Duodenal mucosa (tissue), 2 donors: ENCODE measurements at regions not wholly inside any gene's neighbourhood (a gene's known extent, or its start where the extent isn't known, plus 50 kb on each side); places are given as distances from the start of the nearest gene placed in this dataset.
"Not testable (repeated sequence)": the region's sequence is repeated elsewhere in the genome, so short reads cannot be mapped to it uniquely, and the experiment has no call there.

Experiments
- H3K27ac ChIP-seq: one replicate; pipeline ENCODE4 v1.7.0; 2013; ENCODE audit warnings: low read depth, low read length
- H3K27me3 ChIP-seq, 2 donors: one replicate each; pipeline ENCODE4 v1.7.0; 2013; ENCODE audit warnings: low read length in 2 of 2, control low read depth in 1 of 2; ENCODE audit not compliant: insufficient read depth in 2 of 2, control insufficient read depth in 1 of 2
- H3K36me3 ChIP-seq, 2 donors: one replicate each; pipeline ENCODE4 v1.7.0; 2013; ENCODE audit warnings: low read length in 2 of 2, control low read depth in 1 of 2; ENCODE audit not compliant: insufficient read depth in 2 of 2, control insufficient read depth in 1 of 2
- H3K4me1 ChIP-seq, 2 donors: one replicate each; pipeline ENCODE4 v1.7.0; 2013; ENCODE audit warnings: low read length in 2 of 2, control low read depth in 1 of 2; ENCODE audit not compliant: insufficient read depth in 2 of 2, control insufficient read depth in 1 of 2
- H3K4me3 ChIP-seq, 2 donors: one replicate each; pipeline ENCODE4 v1.7.0; 2013; ENCODE audit warnings: low read length in 2 of 2, low read depth in 1 of 2
- H3K9ac ChIP-seq, 2 donors: one replicate each; pipeline ENCODE4 v1.7.0; 2013; ENCODE audit warnings: low read length in 2 of 2, low read depth in 1 of 2
- H3K9me3 ChIP-seq, 2 donors: one replicate each; pipeline ENCODE4 v1.7.0; 2013; ENCODE audit warnings: low read length in 2 of 2, control low read depth in 1 of 2; ENCODE audit not compliant: control insufficient read depth in 1 of 2

- Histone ChIP-seq H3K9me3 (no peaks in the 10 kb centered on the region), H3K27ac (no peak overlapping the region), H3K9ac (no peak overlapping the region), H3K4me3 (no peak overlapping the region), H3K4me1 (no peaks in the 10 kb centered on the region), H3K36me3 (no peaks in the 10 kb centered on the region), H3K27me3 (no peaks in the 10 kb centered on the region)
Measured at GRCh38 chr4:126906466-126906865, 726.3 kb upstream of the INTU start.

- Histone ChIP-seq H3K4me3 (no peak overlapping the region), H3K27ac (no peak overlapping the region), H3K27me3 (no peaks in the 10 kb centered on the region), H3K9me3 (no peaks in the 10 kb centered on the region), H3K4me1 (no peaks in the 10 kb centered on the region), H3K36me3 (no peaks in the 10 kb centered on the region), H3K9ac (no peak overlapping the region)
Measured at GRCh38 chr4:126907389-126907788, 725.4 kb upstream of the INTU start.

- no peaks in the 10 kb centered on the region for H3K36me3 ChIP-seq
- H3K9ac ChIP-seq: no peak overlapping the region
- H3K4me3 ChIP-seq: no peak overlapping the region
- H3K4me1 ChIP-seq: no peaks in the 10 kb centered on the region
- no peaks in the 10 kb centered on the region for H3K27me3 ChIP-seq
- no peak overlapping the region for H3K27ac ChIP-seq
- H3K9me3 ChIP-seq: no peaks in the 10 kb centered on the region
Measured at GRCh38 chr4:126916049-126916625, 716.6 kb upstream of the INTU start.

- H3K27me3 ChIP-seq: no peaks in the 10 kb centered on the region
- no peak overlapping the region for H3K27ac ChIP-seq
- H3K4me1 ChIP-seq: no peaks in the 10 kb centered on the region
- H3K9ac ChIP-seq: no peak overlapping the region
- H3K36me3 ChIP-seq: no peaks in the 10 kb centered on the region
- no peak overlapping the region for H3K4me3 ChIP-seq
- no peaks in the 10 kb centered on the region for H3K9me3 ChIP-seq
Measured at GRCh38 chr4:126916626-126917140, 716.1 kb upstream of the INTU start.

- not testable (repeated sequence) for H3K9me3 ChIP-seq, H3K27ac ChIP-seq, H3K9ac ChIP-seq, H3K4me3 ChIP-seq, H3K36me3 ChIP-seq, H3K27me3 ChIP-seq, H3K4me1 ChIP-seq
Measured at GRCh38 chr4:126922328-126922938, 710.3 kb upstream of the INTU start.

- H3K27me3 ChIP-seq: no peaks in the 10 kb centered on the region
- peaks cover 0 to 2% of the 10 kb centered on the region in 2 donors for H3K9me3 ChIP-seq
- H3K9ac ChIP-seq: no peak overlapping the region
- H3K36me3 ChIP-seq: no peaks in the 10 kb centered on the region
- no peak overlapping the region for H3K4me3 ChIP-seq
- no peak overlapping the region for H3K27ac ChIP-seq
- no peaks in the 10 kb centered on the region for H3K4me1 ChIP-seq
Measured at GRCh38 chr4:126924237-126924636, 708.5 kb upstream of the INTU start.

GRCh38 chr4:126930059-126930458, 702.7 kb upstream of the INTU start:
- not testable (repeated sequence) for H3K4me1 ChIP-seq, H3K9ac ChIP-seq, H3K27ac ChIP-seq, H3K27me3 ChIP-seq, H3K4me3 ChIP-seq, H3K36me3 ChIP-seq, H3K9me3 ChIP-seq

GRCh38 chr4:126935801-126936200, 697.0 kb upstream of the INTU start:
- no peaks in the 10 kb centered on the region for H3K36me3 ChIP-seq
- H3K9me3 ChIP-seq: no peaks in the 10 kb centered on the region
- H3K4me1 ChIP-seq: no peaks in the 10 kb centered on the region
- no peak overlapping the region for H3K27ac ChIP-seq
- no peaks in the 10 kb centered on the region for H3K27me3 ChIP-seq
- no peak overlapping the region for H3K4me3 ChIP-seq
- H3K9ac ChIP-seq: no peak overlapping the region

GRCh38 chr4:126937342-126937741, 695.4 kb upstream of the INTU start:
- Histone ChIP-seq H3K4me3 (no peak overlapping the region), H3K4me1 (no peaks in the 10 kb centered on the region), H3K9ac (no peak overlapping the region), H3K36me3 (no peaks in the 10 kb centered on the region), H3K9me3 (no peaks in the 10 kb centered on the region), H3K27ac (no peak overlapping the region), H3K27me3 (no peaks in the 10 kb centered on the region)

- Histone ChIP-seq H3K27me3 (no peaks in the 10 kb centered on the region), H3K9ac (no peak overlapping the region), H3K36me3 (no peaks in the 10 kb centered on the region), H3K9me3 (no peaks in the 10 kb centered on the region), H3K27ac (no peak overlapping the region), H3K4me3 (no peak overlapping the region), H3K4me1 (no peaks in the 10 kb centered on the region)
Measured at GRCh38 chr4:126937846-126938422, 694.8 kb upstream of the INTU start.
